Neural cell (in vitro differentiated cells): ENCODE measurements at regions not wholly inside any gene's neighbourhood (a gene's known extent, or its start where the extent isn't known, plus 50 kb on each side); places are given as distances from the start of the nearest gene placed in this dataset.
"Not testable (repeated sequence)": the region's sequence is repeated elsewhere in the genome, so short reads cannot be mapped to it uniquely, and the experiment has no call there.

Source experiments
- CTCF ChIP-seq: fragments of 450-650 bp; IDR thresholded peaks from 2 replicates; pipeline ENCODE4 v1.5.1; 2014; ENCODE audit warnings: antibody characterized with exemption, mild to moderate bottlenecking, moderate library complexity; ENCODE audit not compliant: poor library complexity, severe bottlenecking
- EZH2 ChIP-seq: fragments of 200-600, 300-800 bp; shearing (Covaris generic), sonication (generic); IDR thresholded peaks from 2 replicates; pipeline ENCODE4 v1.6.1; 2014; ENCODE audit warnings: antibody characterized with exemption, low read length, borderline replicate concordance, mild to moderate bottlenecking; ENCODE audit not compliant: insufficient read depth, poor library complexity, severe bottlenecking

GRCh38 chr15:53891862-53892261, 86.4 kb upstream of the UNC13C start:
- not testable (repeated sequence) for TF ChIP-seq CTCF, EZH2
